HG03460 (cell line): ENCODE measurements at regions not wholly inside any gene's neighbourhood (a gene's known extent, or its start where the extent isn't known, plus 50 kb on each side); places are given as distances from the start of the nearest gene placed in this dataset.

Experiments used
- ATAC-seq: cut with Tn5 transposase; IDR thresholded peaks from one replicate; pipeline ENCODE4 v1.9.1; 2021; ENCODE audit not compliant: unreplicated experiment

DNA sequence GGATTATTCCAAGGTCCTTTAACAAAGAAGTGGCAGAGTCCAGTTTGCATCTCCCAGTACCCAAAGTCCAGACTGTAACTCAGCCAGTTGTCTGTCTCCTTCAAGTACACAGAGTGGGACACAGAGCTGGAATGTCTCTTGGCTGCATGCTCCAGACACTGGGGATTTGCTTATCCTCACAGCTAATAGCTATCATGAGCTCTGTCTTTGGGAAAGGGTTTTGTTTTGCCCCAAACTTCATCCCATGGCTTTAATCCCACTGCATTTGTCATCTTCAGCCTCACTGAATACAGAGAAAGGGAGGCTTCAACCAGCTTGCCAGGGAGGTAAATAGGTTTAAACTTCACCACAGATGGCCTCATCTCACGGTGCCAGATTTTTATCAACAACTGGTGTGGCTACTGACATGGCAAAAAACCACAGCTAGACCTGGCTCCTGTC is 412.2 kb upstream of the SLC24A2 start:
- no peak for ATAC-seq

DNA sequence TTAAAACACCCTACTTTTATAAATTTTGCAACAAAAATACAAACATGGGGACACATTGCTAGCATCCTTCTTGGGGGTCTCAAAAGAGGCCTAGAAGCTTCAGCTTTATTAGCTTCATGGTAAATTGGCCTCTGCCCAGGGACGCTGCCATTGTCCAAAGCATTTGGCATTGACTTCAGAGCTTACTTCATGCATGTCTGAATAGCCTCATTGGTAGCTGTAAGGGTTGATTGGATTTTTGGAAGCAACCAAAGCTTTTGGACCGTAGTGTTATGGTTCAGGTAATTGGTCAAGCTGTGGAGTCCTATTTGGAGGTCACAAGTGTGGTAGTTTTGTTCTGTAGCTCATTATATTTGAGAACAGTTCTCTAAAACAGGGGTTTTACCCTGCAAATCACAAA is 411.7 kb upstream of the SLC24A2 start:
- no peak for ATAC-seq

DNA sequence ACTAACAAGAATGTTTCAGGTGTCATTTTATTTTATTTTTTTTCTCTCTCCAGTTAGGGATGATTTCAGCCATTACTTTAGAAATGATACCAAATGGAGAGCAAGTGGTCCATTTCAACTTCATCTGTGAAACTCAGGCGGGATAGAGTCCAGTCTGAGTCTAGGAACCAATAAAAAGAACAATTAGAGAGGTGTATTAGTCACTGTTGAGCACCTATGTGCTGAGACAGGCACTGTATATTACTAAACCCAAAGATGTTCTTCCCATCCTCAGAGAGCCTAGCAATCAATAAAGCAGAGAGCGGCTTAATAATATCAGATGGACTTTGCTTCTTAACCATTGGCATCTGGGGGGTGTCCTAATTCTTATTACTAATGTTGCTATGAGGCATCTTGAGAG is 410.3 kb upstream of the SLC24A2 start:
- no peak for ATAC-seq

DNA sequence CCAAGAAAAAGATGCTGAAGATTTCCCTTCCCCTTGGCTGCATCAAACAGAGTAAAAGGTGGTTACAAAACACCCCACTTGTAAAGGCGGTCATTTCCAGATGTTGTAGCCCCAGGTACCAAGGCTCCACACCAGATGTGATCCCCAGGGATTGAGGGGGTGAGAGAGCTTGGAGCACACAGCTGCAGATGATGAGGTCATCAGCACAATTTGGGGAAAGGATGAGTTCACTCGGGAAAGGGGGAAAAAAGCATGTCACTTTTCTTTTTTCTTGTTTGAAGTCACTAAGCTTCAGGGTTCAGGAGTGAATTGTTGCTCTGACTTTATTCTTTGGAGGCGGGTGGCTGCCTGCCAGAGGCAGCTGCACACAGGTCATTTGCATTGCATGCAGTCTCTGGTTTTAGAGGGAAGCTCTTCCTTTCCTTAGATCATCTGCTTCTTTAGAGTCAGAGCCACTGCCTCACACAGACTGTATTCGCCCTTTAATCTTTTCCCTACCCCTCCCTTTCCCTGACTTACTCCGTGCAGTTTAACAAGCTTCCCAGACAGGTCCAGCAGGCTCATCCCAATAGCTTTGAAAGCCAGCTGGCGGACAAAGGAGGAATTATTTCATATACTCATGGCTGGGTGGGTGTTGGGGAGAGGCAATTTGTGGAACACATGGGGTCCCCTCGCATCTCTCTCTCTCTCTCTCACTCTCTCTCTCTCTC is 409.3 kb upstream of the SLC24A2 start:
- no peak for ATAC-seq

DNA sequence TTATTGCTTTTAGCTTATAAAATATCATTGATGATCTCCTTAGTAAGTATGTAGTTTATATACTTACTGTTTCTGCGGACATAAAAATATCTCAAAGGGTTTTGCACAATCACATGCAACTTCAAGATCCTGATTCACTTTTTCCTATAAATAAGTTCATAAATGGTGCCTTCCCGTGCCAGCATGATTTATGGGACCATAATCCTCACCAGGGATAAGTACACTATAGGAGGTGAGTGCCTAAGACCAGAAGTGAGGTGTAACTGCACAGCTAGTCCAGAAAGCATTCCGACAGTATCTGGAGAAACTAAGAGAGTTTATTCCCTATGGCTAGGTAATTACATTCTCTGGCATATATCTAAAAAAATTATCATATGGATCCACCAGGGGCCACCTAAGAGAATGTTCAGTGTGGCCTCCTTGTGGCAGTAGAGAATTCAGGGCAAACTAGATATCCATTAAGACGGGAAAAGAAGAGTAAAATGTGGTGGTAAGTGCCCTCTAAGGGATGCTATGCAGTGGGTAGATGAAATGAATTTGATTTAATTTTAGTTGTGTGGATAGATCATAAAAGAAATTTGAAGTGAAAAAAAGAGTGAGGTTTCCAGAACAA is 402.5 kb upstream of the SLC24A2 start:
- ATAC-seq = no peak

DNA sequence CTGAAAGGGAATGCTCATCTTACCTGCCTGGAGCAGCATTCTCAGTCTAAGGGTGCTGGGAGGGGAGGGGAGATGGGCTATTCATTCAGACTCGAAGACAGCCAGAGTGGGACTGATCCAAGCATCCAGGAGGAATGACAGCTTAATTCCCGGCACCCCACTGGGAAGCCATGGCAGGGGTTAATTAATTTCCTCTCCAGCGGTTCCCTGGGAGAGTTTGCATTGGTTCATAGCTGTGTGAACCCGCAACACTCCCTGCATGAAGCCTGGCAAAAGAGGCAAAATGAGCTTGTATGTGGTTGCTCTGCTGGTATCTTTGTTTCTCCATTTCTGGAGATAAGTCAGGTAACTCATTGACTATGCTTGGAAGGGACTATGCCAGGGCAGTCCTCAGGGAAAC is 401.0 kb upstream of the SLC24A2 start:
- ATAC-seq = no peak

DNA sequence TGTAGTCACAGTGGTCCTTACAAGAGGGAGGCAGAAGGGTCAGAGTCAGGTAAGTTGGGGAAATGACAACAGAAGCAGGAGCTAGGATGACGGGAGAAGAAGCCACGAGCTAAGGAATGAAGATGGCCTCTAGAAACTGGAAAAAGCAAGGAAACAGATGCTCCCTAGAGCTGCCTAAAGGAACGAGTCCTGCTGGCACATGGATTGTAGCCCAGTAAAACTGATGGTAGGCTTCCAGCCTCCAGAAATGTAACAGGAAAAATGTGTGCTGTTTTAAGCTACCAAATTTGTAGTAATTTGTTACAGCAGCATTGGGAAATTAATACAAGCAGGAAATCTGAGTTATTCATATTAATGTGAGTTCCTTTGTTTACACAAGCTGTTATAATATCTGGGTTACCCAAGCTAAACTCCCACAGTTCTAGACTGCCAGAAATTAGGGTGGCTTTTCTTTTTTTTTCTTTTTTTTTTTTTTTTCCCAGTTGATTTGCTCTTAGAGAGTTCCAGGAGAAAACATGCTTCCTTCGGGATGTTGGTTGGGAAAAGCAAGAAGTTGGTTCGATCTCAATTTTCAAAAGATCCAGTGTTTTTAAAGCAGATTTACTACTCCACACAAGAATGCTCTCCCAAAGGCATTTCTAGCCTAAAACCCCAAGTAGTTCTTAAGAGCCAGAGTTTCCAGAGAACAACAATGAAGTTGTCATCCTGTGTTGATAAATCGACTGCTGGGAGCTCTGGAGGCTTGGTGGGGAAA is 400.0 kb upstream of the SLC24A2 start:
- no peak for ATAC-seq

DNA sequence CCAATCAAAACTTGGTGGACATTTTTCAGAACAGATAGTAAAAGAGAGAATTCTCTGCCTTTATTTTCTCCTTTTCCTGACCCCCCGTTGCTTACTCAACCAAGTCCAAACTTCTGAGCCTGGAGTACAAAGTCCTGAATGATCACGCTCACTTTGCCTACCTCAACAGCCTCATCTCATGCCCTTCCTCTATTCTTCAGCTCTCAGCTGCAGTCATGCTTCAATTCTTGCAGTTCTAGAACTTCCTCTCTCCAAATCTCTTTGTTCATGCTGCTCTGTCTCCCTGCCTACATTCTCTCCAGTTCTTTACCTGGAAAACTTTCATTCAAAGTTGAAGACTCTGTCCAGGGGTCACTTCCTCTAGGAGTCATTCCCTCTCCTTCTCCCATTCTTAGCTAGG is 398.5 kb upstream of the SLC24A2 start:
- ATAC-seq = no peak

DNA sequence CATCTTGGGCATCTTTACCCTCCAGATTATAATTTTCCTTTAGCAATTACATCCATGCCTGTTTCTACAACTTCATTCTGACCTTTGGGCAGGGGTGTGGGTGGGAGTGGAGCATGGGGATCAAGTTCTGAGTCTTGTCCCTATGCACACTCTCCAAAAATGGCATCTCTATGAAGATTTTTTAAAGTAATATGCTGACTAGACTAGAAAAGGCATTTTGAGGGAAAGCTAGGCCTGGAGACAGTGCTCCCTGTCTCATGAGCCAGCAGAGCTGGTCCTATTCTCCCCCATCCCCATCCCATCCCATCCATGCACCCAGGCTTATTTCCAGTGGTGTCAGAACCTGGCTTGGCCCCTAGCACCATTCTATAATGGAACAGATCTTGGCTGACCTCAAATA is 398.0 kb upstream of the SLC24A2 start:
- ATAC-seq = no peak

DNA sequence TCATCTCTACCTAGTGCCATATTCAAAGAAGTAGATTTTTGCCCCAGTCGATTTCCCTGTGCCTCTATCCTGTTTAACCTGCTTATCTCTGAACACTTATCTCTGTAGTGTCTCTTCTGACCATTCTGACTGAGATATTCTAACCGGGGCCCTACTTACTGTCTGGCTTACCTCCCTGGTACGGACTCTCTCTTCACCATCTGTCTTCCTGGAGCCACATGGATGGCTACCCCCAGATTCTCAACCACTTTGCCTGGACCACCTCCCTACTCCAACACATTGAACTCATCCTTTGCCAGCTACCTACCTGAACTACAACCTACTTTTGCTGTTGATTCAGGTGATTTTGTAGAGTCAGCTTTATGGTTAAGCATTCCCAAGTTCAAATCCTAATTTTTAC is 397.4 kb upstream of the SLC24A2 start:
- no peak for ATAC-seq

DNA sequence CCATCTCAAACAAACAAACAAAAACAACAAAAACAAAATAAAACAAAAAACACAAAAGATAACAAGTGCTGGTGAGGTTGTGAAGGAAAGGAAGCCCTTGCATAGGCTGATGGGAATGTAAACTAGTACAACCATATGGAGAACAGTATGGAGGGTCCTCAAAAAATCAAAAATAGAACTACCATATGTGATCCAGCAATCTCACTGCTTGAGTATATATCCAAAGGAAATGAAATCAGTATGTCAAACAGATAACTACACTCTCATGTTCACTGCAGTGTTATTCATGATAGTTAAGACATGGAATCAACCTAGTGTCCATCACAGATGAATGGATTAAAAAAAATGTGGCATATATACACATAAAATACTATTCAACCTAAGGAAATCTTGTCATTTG is 395.7 kb upstream of the SLC24A2 start:
- no peak for ATAC-seq

DNA sequence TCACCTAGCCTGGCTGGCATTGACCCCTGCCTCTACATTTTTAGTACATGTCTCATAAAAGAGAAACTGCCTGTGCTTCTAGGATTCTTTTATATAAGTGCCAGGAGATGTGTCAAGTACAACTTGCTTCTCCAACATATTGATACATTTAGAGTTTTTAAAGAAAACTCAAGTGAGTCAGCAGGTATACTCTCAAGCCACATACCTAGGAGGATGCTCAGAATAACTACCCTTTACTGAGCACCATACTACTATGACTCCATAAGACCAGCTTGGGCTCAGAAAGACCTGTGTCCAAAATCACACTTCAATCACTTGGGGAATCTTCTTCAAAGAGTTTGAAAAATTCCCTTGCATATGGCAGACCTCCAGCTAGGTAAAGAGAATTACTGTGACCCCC is 389.8 kb upstream of the SLC24A2 start:
- no peak for ATAC-seq

DNA sequence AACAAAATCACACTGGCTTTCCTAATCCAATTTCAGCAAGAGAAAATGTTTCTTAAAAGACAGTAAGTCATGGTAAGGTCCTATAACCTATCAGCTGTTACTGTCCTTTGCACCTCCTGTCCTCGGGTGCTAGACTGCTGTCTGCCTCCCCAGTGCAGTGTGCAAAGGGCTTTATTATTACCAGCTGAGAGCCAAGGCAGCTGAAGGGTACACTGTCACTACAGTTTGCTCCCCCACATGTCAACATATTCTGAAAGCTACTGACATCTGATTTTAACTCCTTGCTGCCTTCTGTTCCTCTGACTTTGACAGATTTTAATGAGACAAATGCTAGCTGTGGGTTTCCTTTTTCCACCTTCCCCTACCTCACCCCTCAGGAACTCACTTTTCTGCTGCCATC is 389.4 kb upstream of the SLC24A2 start:
- ATAC-seq = no peak

DNA sequence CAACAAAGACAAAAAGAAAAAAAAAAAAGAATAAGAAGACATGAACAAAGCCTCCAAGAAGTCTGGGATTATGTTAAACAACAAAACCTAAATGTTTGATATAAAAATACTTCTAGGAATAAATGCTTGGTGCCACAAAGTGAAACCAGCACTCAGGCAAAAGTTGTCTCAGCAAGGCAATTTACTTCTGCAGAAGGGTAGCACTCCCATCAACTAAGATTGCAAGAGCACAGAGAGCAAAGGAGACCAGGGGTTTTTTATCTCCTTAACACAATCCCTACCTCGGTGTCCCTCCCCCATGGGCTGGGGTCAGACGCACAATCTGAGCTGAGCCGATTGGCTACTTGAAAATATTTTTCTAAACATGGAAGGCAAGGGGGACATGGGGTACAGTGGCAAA is 381.3 kb upstream of the SLC24A2 start:
- no peak for ATAC-seq

DNA sequence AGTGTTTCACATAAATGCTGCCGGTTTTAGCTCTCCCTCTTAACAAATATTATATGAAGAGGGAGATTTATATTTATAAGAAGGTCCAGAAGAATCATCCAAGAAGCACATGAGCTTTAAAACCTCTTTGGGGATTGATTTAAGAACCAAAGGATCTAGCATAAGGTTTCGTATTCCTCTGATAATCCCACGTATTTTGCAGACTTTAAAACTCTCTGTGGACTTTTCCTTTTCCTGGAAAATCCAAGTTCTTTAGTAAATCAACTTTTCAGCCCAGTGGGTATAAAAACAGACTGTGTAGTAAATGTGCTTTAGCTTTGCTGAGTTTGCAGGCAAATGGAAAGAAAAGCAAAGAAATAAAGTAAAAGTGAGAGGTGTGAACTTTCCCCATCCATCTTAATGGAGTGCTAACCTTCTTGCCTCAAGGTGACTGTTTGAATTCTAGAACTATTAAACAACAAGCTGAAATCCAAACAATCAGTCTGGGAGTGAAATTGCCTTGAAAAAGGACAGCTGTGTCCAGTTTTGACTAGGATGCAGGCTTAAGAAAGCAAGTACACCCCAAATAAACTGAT is 363.4 kb upstream of the SLC24A2 start:
- no peak for ATAC-seq

DNA sequence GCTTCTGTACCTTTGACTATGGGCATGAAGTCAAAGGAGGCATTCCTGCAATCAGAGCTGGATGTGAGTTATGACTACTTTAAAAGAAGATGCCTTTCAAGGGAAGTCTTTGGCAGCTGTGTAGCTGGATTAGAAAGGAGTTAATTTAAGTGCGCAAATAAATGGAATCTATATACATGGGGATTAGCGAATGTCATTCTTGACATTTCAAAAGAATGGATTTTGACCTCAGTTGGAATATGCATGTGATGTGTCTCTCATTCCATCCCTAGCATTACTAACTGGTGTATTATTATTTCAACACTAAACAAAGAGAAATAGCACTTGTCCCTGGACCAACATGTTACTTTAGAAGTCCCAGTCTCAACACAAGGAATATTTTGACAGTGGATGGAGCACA is 359.6 kb upstream of the SLC24A2 start:
- no peak for ATAC-seq

DNA sequence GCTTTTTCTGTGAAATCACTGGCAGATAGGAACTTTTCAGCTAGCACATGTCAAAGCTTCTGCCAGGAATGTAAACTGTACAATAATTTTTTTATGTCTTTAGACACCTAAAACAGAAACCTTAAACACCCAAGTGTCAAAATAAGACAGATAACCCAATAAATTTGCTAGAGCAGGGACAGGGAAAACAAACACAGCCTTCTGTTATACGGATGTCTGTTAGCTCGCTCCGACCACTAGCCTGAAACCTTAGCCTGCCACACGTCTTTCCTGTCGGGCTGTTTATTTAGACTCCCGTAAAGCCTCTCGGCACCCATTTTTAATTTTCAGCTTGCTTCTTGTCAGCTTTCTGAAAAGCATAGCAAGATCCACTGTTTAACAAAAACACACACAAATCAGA is 355.4 kb upstream of the SLC24A2 start:
- ATAC-seq = no peak

DNA sequence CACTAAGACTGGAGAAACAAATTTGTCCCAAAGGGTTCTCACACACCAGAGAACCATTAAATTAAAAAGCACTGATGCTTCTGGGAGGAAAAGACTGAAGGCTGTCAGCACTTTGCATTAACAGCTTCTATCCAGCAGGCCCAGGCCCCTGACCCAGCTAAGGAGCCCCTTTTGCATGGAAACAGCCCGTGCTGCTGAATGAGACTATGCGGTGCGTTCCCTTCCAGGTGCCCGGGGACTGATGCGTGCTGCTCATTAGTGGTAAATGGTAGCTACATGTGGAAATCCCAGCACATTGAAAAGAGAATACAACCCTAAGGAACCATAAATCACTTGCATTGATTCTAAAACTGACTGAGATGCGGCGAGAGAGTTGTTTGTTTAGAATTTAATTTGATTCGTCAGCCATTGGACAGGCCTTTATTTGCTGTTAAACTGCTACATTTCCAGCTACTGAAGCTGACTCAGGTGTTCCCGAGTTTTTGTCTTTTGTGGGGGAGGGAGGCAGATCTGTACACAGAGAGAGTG is 351.0 kb upstream of the SLC24A2 start:
- ATAC-seq = no peak

DNA sequence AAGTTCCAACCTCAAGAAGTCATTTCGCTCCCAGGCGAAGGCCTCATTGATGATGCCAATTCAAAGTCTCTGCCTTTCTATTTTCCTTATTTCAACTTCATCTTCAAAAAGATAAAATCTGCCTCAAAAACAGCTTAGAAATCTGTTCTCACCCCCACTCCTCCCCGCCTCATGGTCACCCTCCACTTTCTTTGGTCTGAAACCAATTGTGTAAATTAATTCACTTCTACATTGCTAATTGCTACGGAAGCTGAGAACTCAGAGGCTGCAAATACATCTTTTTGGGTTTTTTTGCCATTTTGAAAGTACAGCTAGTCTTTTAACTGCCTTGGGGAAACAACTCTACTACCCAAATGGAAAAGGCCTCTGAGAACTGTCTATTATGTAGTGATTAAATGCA is 350.0 kb upstream of the SLC24A2 start:
- no peak for ATAC-seq

DNA sequence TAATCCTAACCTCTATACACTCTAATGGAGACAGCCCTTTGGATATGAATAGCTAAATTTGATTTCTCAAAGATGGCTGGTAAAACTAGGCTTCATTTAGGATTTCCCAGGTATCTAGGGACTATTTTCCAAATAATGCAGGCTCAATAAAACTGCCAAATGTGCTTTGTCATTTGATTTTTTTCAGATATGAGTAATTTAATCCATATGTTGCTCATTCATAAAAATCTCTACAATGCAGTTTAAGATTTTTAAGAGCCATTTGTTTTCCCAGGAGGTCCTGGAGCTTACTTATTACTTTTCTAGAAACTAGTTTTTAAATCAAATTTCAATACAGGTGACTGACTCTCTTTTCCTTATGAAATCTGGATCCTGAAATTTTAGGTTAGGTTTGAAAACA is 349.3 kb upstream of the SLC24A2 start:
- no peak for ATAC-seq

DNA sequence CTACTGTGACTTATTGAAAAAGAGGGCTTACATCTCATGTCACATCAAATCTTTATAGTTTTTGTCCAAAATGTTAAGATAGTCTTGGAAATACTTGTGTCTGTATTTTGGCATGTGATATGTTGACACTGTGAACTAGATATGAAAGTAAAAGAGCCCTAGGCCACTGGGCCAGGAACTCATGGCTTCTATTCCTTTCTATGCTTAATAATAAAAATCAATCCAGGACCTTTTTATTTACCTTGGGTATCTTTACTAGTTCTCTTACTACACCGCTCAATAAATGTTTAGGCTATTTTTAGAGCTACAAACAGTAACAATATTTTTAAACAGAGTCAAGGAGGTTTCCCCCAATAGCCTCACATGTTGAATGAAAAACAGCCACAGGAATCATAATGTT is 348.6 kb upstream of the SLC24A2 start:
- ATAC-seq = no peak
